ENCODE measurements at regions not wholly inside any gene's neighbourhood (a gene's known extent, or its start where the extent isn't known, plus 50 kb on each side); places are given as distances from the start of the nearest gene placed in this dataset.
"Not testable (repeated sequence)": the region's sequence is repeated elsewhere in the genome, so short reads cannot be mapped to it uniquely, and the experiment has no call there.

DNA sequence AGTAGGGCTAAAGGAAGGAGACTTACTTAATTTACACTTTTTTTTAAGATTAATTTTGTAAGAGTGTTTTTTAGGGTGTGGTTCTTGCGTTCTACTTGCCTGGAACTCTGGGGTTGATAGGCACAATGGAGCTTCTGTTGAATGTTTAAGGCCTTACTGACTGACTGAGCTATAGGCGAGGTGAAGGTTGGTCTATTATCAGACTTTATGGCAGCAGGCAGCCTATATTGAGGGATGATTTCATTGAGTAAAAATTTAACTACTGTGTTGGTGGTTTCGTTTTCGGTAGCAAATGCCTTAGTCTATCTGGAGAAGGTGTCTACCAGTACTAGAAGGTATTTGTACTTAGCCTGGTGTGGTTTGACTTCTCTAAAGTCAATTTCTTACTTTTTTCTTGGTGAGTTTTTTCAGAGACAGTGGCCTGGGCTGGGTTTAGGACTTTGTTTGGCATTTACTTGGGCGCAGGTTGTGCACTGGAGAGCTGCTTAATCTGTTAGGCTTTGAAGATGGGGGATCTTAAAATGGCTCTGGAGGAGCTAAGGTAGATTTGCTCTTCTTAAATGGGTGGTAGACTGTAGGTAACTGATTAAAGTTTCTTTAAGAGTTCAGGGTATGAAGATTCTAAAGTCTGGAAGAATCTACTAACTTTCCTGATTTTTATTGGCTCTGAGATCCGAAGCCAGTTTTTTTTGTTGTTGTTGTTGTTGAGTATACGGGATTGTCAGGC, 164.5 kb upstream of the CCZ1B start:
- not testable (repeated sequence) for H3K4me3 ChIP-seq (replicated peaks; ENCODE audit: low read depth, low read length); DNase-seq (ENCODE audit: extremely low read depth, low read depth)

DNA sequence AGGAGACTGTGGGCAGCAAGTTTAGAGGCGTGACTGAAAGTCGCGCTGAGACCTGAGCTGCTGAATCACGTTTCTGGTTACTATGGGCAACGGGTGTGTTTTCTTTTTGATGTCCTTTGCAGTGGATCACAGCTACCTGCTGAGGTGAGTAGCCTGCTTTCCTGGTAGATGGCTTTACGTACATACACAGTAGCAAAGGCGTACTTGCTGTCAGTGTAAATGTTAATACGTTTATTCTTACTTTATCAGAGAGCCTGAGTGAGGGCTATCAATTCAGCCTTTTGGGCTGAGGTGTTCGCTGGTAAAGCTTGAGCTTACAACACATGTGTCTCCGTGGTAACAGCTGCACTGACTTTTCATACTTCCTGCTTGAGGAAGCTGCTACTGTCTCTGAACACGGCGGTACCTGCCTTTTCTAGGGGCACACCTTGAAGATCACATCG, 165.1 kb upstream of the CCZ1B start:
- not testable (repeated sequence) for H3K4me3 ChIP-seq (replicated peaks; ENCODE audit: low read depth, low read length); DNase-seq (ENCODE audit: extremely low read depth, low read depth)

DNA sequence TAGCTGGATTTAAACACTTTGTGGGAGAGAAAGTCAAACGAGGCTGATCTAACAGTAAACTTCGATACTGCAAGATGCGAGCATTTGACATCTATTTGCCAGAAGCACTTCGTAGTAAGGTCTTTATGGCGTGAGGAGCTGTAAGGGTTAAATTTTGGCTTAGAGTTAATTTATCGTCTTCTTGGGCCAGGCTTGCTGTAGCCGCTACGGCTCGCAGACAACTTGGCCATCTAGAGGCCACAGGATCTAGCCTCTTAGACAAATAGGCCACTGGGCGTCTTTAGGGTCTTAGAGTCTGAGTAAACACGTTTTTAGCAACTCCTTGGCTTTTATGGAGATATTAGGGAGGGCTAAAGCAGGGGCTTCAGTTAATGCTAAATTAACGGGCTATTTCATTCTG, 165.6 kb upstream of the CCZ1B start:
- DNase-seq (ENCODE audit: extremely low read depth, low read depth); H3K4me3 ChIP-seq (replicated peaks; ENCODE audit: low read depth, low read length): not testable (repeated sequence)

DNA sequence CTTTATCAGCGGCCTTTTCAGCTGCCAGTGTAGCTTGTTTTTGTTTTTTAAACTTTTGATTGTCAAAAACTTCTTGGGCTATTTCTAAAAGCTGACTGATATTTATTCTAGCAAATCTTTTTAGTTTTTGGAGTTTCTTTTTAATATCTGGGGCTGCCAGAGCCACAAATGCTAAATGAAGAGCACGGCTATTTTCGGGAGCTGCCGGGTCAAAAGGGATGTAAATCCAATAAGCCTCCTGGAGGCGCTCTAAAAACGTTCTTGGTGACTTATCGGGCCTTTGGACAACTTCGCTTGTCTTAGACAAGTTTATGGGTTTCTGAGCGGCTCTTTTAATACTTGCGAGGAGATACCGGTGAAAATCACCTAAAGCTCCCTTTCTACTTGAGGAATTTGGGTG, 166.1 kb upstream of the CCZ1B start:
- H3K4me3 ChIP-seq (replicated peaks; ENCODE audit: low read depth, low read length); DNase-seq (ENCODE audit: extremely low read depth, low read depth): not testable (repeated sequence)

DNA sequence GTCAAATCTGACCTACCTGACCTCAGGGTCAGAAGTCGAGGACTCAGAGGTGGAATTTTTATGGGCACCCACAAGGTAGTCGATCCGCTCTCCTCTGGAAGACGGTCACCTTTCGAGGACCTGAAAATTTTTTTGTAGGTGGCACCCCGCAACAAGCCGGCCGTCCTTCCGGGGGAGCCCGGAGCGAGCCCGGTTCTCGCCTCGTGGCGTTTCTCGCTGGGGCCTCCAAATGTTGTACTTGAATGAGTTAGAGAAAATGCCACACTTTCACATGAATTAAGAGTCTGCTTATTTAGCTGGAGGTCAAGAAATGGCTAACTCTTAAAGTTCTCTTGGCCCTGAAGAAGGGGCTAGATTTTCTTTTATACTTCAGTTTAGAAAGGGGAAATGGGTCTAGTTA, 169.0 kb upstream of the CCZ1B start:
- not testable (repeated sequence) for DNase-seq (ENCODE audit: extremely low read depth, low read depth); H3K4me3 ChIP-seq (replicated peaks; ENCODE audit: low read depth, low read length)

DNA sequence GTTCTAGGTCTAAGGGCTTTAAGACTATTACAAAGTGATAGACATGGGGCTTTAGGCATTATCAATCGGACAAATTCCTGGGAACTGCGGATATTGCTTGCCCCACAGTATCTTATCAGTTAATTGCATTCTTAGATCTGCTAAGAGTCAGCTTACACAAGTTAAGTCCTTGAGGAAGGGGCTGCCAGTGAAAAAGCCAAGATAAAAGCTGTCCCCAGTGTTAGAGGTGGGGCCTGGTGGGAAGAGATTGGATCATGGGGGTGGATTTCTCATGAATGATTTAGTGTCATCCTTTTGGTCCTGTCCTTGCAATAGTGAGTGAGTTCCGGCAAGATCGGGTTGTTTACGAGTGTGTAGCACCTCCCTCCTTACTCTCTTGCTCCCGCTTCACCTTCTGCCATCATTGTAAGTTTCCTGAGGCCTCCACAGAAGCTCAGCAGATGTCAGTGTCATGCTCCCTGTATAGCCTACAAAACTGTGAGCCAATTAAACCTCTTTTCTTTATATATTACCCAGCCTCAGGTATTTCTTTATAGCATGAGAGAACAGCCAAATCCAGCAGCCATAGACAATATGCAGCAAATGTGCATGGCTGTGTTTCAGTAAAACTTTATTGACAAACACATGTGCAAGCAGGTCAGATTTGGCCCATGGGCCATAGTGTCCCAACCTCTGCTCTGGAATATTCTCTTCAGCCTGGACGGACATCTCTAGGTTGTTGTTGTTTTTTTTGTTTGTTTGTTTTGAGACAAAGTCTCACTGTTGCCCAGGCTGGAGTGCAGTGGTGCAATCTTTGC, 169.6 kb upstream of the CCZ1B start:
- H3K4me3 ChIP-seq (replicated peaks; ENCODE audit: low read depth, low read length); DNase-seq (ENCODE audit: extremely low read depth, low read depth): not testable (repeated sequence)

DNA sequence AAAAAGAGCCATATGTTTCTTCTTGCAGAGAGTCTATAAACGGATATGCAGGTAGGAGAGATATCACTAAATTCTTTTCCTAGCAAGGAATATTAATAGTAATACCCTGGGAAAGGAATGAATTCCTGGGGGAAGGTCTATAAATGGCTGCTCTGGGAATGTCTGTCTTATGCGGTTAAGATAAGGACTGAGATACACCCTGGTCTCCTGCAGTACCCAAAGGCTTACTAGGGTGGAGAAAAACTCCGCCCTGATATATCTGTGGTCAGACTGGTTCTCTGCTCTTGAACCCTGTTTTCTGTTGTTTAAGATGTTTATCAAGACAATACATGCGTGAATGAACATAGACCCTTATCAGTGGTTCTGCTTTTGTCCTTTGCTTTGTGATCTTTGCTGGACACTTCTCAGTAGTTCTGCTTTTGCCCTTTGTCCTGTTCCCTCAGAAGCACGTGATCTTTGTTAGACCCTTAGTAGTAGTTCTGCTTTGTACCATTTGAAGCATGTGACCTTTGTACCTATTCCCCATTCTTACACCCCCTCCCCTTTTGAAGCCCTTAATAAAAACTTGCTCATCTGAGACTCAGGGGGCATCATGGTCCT, 173.1 kb upstream of the CCZ1B start:
- not testable (repeated sequence) for H3K4me3 ChIP-seq (replicated peaks; ENCODE audit: low read depth, low read length); DNase-seq (ENCODE audit: extremely low read depth, low read depth)

DNA sequence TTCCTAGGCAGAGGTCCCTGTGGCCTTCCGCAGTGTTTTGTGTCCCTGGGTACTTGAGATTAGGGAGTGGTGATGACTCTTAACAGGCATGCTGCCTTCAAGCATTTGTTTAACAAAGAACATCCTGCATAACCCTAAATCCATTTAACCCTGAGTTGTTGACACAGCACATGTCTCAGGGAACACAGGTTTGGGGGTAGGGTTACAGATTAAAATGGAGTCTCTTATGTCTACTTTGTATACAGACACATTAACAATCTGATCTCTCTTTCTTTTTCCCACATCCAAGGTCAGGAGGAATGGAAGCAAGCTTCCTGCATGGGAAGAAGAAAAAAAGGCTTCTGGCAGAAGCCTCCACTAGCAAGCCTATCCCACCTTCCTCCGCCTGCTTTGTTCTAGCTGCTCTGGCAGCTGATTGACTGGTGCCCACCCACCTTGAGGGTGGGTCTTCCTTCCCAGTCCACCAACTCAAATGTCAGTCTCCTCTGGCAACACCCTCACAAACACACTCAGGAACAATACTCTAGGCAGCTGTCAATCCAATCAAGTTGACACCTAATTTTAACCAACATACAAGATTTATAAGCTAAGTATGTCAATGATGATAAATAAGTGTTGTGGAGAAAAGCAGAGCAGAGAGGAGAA, 176.5 kb upstream of the CCZ1B start:
- no peak for DNase-seq (ENCODE audit: extremely low read depth, low read depth)
- TF ChIP-seq, protein P1, sequence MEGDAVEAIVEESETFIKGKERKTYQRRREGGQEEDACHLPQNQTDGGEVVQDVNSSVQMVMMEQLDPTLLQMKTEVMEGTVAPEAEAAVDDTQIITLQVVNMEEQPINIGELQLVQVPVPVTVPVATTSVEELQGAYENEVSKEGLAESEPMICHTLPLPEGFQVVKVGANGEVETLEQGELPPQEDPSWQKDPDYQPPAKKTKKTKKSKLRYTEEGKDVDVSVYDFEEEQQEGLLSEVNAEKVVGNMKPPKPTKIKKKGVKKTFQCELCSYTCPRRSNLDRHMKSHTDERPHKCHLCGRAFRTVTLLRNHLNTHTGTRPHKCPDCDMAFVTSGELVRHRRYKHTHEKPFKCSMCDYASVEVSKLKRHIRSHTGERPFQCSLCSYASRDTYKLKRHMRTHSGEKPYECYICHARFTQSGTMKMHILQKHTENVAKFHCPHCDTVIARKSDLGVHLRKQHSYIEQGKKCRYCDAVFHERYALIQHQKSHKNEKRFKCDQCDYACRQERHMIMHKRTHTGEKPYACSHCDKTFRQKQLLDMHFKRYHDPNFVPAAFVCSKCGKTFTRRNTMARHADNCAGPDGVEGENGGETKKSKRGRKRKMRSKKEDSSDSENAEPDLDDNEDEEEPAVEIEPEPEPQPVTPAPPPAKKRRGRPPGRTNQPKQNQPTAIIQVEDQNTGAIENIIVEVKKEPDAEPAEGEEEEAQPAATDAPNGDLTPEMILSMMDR (IDR thresholded peaks at IDR 0.05; ENCODE audit: low read depth, low read length, missing control alignments) = no peak
- H3K4me3 ChIP-seq (replicated peaks; ENCODE audit: low read depth, low read length) = no peak overlapping the region

DNA sequence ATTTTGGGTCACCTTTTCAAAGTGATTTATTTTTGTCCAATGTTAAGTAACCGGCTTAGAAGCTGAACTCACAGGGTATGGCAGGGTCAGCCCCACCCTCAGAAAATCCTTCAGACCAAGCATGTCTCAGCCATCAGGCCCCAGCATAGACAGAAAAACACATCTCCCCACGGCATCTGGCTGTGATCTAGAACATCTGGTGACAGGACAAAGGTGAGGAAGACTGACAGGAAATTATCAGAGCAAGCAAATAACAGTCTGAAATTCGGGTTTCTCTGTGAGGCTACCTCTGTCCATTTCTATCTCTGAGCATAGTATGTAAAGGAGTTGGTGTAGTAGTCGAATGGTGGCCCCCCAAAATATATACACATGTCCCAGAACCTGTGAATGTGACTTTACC, 177.0 kb upstream of the C1GALT1 start:
- TF ChIP-seq, protein P1 (IDR thresholded peaks at IDR 0.05; ENCODE audit: low read depth, low read length, missing control alignments) = no peak
- H3K4me3 ChIP-seq (replicated peaks; ENCODE audit: low read depth, low read length) = no peak overlapping the region
- DNase-seq (ENCODE audit: extremely low read depth, low read depth) = no peak

DNA sequence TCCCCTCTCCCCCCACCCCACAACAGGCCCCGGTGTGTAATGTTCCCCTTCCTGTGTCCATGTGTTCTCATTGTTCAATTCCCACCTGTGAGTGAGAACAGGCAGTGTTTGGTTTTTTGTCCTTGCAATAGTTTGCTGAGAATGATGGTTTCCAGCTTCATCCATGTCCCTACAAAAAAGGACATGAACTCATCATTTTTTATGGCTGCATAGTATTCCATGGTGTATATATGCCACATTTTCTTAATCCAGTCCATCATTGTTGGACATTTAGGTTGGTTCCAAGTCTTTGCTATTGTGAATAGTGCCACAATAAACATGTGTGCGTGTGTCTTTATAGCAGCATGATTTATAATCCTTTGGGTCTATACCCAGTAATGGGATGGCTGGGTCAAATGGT, 176.4 kb upstream of the C1GALT1 start:
- not testable (repeated sequence) for H3K4me3 ChIP-seq (replicated peaks; ENCODE audit: low read depth, low read length); DNase-seq (ENCODE audit: extremely low read depth, low read depth)

DNA sequence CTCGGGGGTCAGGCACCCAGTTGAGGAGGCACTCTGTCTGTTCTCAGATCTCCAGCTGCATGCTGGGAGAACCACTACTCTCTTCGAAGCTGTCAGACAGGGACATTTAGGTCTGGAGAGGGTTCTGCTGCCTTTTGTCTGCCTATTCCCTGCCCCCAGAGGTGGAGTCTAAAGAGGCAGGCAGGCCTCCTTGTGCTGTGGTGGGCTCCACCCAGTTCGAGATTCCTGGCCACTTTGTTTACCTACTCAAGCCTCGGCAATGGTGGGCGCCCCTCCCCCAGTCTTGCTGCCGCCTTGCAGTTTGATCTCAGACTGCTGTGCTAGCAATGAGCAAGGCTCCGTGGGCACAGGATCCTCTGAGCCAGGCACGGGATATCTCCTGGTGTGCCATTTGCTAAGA, 171.1 kb upstream of the C1GALT1 start:
- DNase-seq (ENCODE audit: extremely low read depth, low read depth); H3K4me3 ChIP-seq (replicated peaks; ENCODE audit: low read depth, low read length): not testable (repeated sequence)

DNA sequence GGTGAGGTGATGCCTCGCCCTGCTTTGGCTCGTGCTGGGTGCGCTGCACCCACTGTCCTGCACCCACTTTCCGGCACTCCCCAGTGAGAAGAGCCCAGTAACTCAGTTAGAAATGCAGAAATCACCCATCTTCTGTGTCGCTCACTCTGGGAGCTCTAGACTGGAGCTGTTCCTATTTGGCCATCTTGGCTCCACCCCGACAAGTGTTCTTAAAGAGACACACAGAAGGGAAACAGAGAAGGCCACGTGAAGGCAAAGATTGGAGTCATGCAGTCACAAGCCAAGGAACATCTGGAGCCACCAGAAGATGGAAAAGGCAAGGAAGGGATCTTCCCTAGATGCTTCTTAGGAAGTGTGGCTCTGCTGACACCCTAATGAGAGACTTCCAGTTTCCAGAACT, 170.6 kb upstream of the C1GALT1 start:
- not testable (repeated sequence) for DNase-seq (ENCODE audit: extremely low read depth, low read depth); H3K4me3 ChIP-seq (replicated peaks; ENCODE audit: low read depth, low read length)
